Esophagus muscularis mucosa (tissue), 4 donors: ENCODE measurements at regions not wholly inside any gene's neighbourhood (a gene's known extent, or its start where the extent isn't known, plus 50 kb on each side); places are given as distances from the start of the nearest gene placed in this dataset.
A peak's percentile ranks its signal among the peaks of the same experiment; 100 is the strongest.

Experiments
- DNase-seq: peaks from one replicate; pipeline ENCODE4 v3.0.0-alpha.2; 2017; ENCODE audit errors: extremely low spot score
- H3K27ac ChIP-seq, 4 donors: fragments of 200-600 bp; sonication (generic); replicated peaks in 1 of 4; 1 replicate in 3 of 4; 2 replicates in 1 of 4; pipeline ENCODE4 v1.5.1; 2016 to 2019; ENCODE audit warnings: mild to moderate bottlenecking in 1 of 4
- H3K27me3 ChIP-seq, 4 donors: fragments of 200-600 bp; sonication (generic); one replicate each; pipeline versions ENCODE4 v1.5.1 to v1.6.0; 2016 to 2019
- H3K36me3 ChIP-seq, 4 donors: fragments of 200-600 bp; sonication (generic); one replicate each; pipeline ENCODE4 v1.5.1; 2016 to 2019
- H3K4me1 ChIP-seq, 4 donors: fragments of 200-600 bp; sonication (generic); one replicate each; pipeline ENCODE4 v1.5.1; 2016 to 2019
- H3K4me3 ChIP-seq, 4 donors: fragments of 200-600 bp; sonication (generic); 1 replicate in 2 of 4; 2 replicates in 2 of 4; pipeline ENCODE4 v1.5.1; 2016 to 2019; ENCODE audit warnings: mild to moderate bottlenecking in 4 of 4, moderate library complexity in 1 of 4
- H3K9me3 ChIP-seq, 4 donors: fragments of 200-600 bp; sonication (generic); 1 replicate in 3 of 4; 2 replicates in 1 of 4; pipeline ENCODE4 v1.5.1; 2016 to 2019
- EP300 ChIP-seq: sonication (generic); formaldehyde crosslinking; IDR thresholded peaks from one replicate; pipeline ENCODE4 v1.6.1; 2017; ENCODE audit warnings: antibody characterized with exemption
- POLR2A ChIP-seq: fragments of 450-650 bp; IDR thresholded peaks from one replicate; pipeline ENCODE4 v1.6.1; 2017; ENCODE audit warnings: antibody characterized with exemption, moderate library complexity, mild to moderate bottlenecking, low read depth
- POLR2AphosphoS5 ChIP-seq, 2 donors: sonication (generic); formaldehyde crosslinking; IDR thresholded peaks; one replicate each; pipeline ENCODE4 v1.6.1; 2017; ENCODE audit warnings: antibody characterized with exemption in 2 of 2
- WGBS: methylation state at CpG from one replicate; pipeline ENCODE4 v1.1.5; 2018; 5-methylcytosine and 5-hydroxymethylcytosine counted together
- intact Hi-C: fragments of 100-400 bp; cut with DNase I; formaldehyde crosslinking; loops from one replicate; pipeline ENCODE4 v1.15.1; 2023
- TF ChIP-seq, protein P1 (sequence below), 3 experiments: fragments of 200-600 bp in 2 of 3; fragments of 450-650 bp in 1 of 3; sonication (generic) in 2 of 3; IDR thresholded peaks; one replicate each; pipeline ENCODE4 v1.5.1; 2017 to 2019; ENCODE audit warnings: antibody characterized with exemption in 3 of 3, mild to moderate bottlenecking in 2 of 3, moderate library complexity in 1 of 3

DNA sequence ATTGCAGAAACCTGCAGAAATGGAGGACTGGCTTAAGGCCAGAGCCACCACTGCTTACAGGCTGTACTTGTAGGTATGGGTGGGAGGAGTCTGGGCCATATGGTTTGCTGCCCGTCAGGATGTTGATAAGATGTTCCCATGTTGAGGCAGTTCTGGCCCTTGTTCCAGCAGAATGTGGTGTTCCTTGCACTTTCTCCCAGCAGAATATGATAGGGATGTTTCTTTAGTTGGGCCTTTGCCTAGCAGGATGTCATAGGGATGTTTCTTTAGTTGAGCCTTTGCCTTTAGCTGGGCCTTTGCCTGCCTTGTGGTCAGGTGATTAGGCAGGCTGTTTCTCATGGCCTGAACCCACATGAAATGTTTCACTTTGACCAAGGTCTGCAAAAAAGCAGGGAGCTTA, 139.1 kb upstream of the PAQR3 start:
- no peak for DNase-seq
- TF ChIP-seq POLR2A = no peak
- intact Hi-C loops = no loop called here
- H3K4me1 ChIP-seq = peaks cover 0 to 21% (median 9%) of the 10 kb centered on the region in 4 donors
- no peak overlapping the region for H3K4me3 ChIP-seq
- H3K27me3 ChIP-seq = no peaks in the 10 kb centered on the region
- WGBS = 50% methylated on average over 1 of the region's 1 CpG
- H3K9me3 ChIP-seq = peaks cover 0 to 19% (median 13%) of the 10 kb centered on the region in 4 donors
- no peaks in the 10 kb centered on the region for H3K36me3 ChIP-seq
- H3K27ac ChIP-seq = peak overlapping the region in 2 of 4 donors; percentile 34 to 53

DNA sequence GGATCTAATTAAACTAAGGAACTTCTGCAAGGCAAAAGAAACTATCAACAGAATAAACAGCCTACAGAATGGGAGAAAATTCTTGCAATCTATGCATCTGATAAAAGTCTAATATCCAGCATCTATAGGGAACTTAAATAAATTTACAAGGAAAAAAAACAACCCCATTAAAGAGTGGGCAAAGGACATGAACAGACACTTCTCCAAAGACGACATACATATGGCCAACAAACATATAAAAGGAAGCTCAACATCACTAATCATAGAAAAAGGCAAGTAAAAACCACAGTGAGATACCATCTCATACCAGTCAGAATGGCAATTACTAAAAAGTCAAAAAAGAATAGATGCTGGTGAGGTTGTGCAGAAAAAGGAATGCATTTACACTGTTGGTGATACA, 134.8 kb upstream of the PAQR3 start:
- peaks cover 0 to 12% (median 8%) of the 10 kb centered on the region in 4 donors for H3K9me3 ChIP-seq
- no peaks in the 10 kb centered on the region for H3K27me3 ChIP-seq
- no peak overlapping the region for H3K27ac ChIP-seq
- H3K4me3 ChIP-seq = no peak overlapping the region
- intact Hi-C loops = no loop called here
- TF ChIP-seq EP300 = no peak
- TF ChIP-seq, protein P1, sequence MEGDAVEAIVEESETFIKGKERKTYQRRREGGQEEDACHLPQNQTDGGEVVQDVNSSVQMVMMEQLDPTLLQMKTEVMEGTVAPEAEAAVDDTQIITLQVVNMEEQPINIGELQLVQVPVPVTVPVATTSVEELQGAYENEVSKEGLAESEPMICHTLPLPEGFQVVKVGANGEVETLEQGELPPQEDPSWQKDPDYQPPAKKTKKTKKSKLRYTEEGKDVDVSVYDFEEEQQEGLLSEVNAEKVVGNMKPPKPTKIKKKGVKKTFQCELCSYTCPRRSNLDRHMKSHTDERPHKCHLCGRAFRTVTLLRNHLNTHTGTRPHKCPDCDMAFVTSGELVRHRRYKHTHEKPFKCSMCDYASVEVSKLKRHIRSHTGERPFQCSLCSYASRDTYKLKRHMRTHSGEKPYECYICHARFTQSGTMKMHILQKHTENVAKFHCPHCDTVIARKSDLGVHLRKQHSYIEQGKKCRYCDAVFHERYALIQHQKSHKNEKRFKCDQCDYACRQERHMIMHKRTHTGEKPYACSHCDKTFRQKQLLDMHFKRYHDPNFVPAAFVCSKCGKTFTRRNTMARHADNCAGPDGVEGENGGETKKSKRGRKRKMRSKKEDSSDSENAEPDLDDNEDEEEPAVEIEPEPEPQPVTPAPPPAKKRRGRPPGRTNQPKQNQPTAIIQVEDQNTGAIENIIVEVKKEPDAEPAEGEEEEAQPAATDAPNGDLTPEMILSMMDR (IDR thresholded peaks at IDR 0.05) = no peak
- no peak for TF ChIP-seq POLR2A
- no peaks in the 10 kb centered on the region for H3K36me3 ChIP-seq
- peaks cover 0 to 9% (median 3%) of the 10 kb centered on the region in 4 donors for H3K4me1 ChIP-seq
- DNase-seq = no peak
- 97% methylated on average over 1 of the region's 1 CpG for WGBS

DNA sequence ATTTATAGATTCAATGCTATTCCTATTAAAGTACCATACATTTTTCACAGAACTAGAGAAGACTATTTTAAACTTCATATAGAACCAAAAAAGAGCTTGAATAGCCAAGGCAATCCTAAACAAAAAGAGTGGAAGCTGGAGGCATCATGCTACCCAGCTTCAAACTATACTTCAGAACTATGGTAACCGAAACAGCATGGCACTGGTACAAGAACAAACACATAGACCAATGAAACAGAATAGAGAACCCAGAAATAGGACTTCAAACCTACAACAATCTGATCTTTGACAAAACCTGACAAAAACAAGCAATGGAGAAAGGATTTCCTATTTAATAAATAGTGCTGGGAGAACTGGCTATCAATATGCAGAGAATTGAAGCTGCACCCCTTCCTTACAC, 134.2 kb upstream of the PAQR3 start:
- Histone ChIP-seq H3K9me3 (peaks cover 0 to 12% (median 8%) of the 10 kb centered on the region in 4 donors), H3K4me1 (peaks cover 0 to 4% (median 2%) of the 10 kb centered on the region in 4 donors), H3K27me3 (no peaks in the 10 kb centered on the region), H3K36me3 (no peaks in the 10 kb centered on the region), H3K27ac (no peak overlapping the region), H3K4me3 (no peak overlapping the region)
- no peak for DNase-seq
- 95% methylated on average over 1 of the region's 1 CpG for WGBS
- TF ChIP-seq EP300 = no peak
- TF ChIP-seq POLR2A = no peak
- TF ChIP-seq POLR2AphosphoS5 (IDR thresholded peaks at IDR 0.05) = no peak
- TF ChIP-seq, protein P1 (IDR thresholded peaks at IDR 0.05) = no peak
- intact Hi-C loops = no loop called here

DNA sequence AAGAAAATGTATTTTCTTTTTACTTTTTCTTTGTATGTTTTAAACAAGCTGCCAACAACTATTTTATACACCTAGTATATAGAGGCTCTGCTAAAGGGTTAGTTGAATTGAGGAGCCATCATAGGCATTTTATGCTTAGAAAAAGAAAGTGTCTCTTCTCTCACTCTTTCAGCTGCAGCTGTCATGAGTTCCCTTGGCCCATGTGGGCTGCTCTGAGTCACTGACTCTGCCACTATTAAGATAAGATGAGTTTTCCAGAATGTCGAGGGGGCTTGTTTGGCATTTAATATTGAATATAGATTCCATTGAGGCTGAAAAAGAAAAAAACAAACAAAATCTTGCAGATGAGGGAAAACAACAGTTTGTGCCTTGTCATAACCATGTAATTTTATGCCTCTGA, 126.0 kb upstream of the PAQR3 start:
- H3K27me3 ChIP-seq = no peaks in the 10 kb centered on the region
- no peaks in the 10 kb centered on the region for H3K36me3 ChIP-seq
- TF ChIP-seq EP300 (no peak), POLR2AphosphoS5 (IDR thresholded peaks at IDR 0.05) (no peak), POLR2A (no peak)
- TF ChIP-seq, protein P1 (IDR thresholded peaks at IDR 0.05) = no peak
- H3K4me3 ChIP-seq = no peak overlapping the region
- peaks cover 0 to 27% (median 2%) of the 10 kb centered on the region in 4 donors for H3K4me1 ChIP-seq
- intact Hi-C loops = no loop called here
- WGBS = 47% methylated on average over 1 of the region's 1 CpG
- no peak overlapping the region for H3K27ac ChIP-seq
- no peak for DNase-seq
- no peaks in the 10 kb centered on the region for H3K9me3 ChIP-seq

DNA sequence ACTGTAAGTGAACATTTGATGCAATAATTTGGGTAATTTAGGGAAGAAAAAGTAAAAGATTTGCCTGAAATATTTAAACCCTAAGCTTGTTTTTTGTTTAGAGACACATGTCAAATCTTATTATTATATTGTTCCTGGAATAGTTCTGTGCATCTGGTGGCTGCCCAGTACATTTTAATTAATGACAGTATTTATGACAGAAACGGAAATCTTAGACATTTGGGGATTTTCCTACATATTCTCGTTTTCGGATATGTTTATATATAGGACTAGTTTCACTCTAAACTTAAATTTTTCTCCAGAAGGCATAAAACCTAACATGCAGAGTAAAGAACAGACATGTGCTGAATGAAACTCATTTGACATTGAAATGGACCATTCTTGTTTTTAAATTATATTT, 125.6 kb upstream of the PAQR3 start:
- intact Hi-C loops = no loop called here
- TF ChIP-seq, protein P1 (IDR thresholded peaks at IDR 0.05) = no peak
- no peak for TF ChIP-seq POLR2AphosphoS5 (IDR thresholded peaks at IDR 0.05)
- no peak for TF ChIP-seq EP300
- no peak for TF ChIP-seq POLR2A
- 74% methylated on average over 3 of the region's 3 CpGs for WGBS

More for the DNA sequence above, 125.6 kb upstream of the PAQR3 start:
- Histone ChIP-seq H3K27me3 (no peaks in the 10 kb centered on the region), H3K27ac (no peak overlapping the region), H3K36me3 (no peaks in the 10 kb centered on the region), H3K9me3 (no peaks in the 10 kb centered on the region), H3K4me3 (no peak overlapping the region), H3K4me1 (peaks cover 0 to 27% (median 2%) of the 10 kb centered on the region in 4 donors)
- DNase-seq = no peak
